HG03039 (cell line): ENCODE measurements at regions not wholly inside any gene's neighbourhood (a gene's known extent, or its start where the extent isn't known, plus 50 kb on each side); places are given as distances from the start of the nearest gene placed in this dataset.
A peak's percentile ranks its signal among the peaks of the same experiment; 100 is the strongest.
"Not testable (repeated sequence)": the region's sequence is repeated elsewhere in the genome, so short reads cannot be mapped to it uniquely, and the experiment has no call there.

Experiments used
- ATAC-seq: cut with Tn5 transposase; IDR thresholded peaks from one replicate; pipeline ENCODE4 v1.9.1; 2021; ENCODE audit warnings: mild to moderate bottlenecking, moderate library complexity; ENCODE audit not compliant: unreplicated experiment

- peak; percentile 90 for ATAC-seq
Observed at GRCh38 chr11:16605894-16606783, 132.3 kb upstream of the C11orf58 start.

GRCh38 chr11:16605389-16605893, 133.0 kb upstream of the C11orf58 start:
- no peak for ATAC-seq

- ATAC-seq: no peak
Observed at GRCh38 chr11:16604794-16605388, 133.6 kb upstream of the C11orf58 start.

GRCh38 chr11:16603890-16604793, 134.3 kb upstream of the C11orf58 start:
- no peak for ATAC-seq

- ATAC-seq: no peak
Observed at GRCh38 chr11:16603245-16603644, 135.2 kb upstream of the C11orf58 start.

- no peak for ATAC-seq
Observed at GRCh38 chr11:16598906-16599305, 139.5 kb upstream of the C11orf58 start.

- ATAC-seq: no peak
Observed at GRCh38 chr11:16598032-16598431, 140.4 kb upstream of the C11orf58 start.

GRCh38 chr11:16596231-16596630, 142.2 kb upstream of the C11orf58 start:
- no peak for ATAC-seq

GRCh38 chr11:16591157-16591556, 147.3 kb upstream of the C11orf58 start:
- no peak for ATAC-seq

- no peak for ATAC-seq
Observed at GRCh38 chr11:16587670-16588069, 150.8 kb upstream of the C11orf58 start.

- ATAC-seq: no peak
Observed at GRCh38 chr11:16584569-16584968, 153.9 kb upstream of the C11orf58 start.

GRCh38 chr11:16581078-16581477, 157.4 kb upstream of the C11orf58 start:
- not testable (repeated sequence) for ATAC-seq

- ATAC-seq: no peak
Observed at GRCh38 chr11:16577490-16577889, 161.0 kb upstream of the C11orf58 start.

GRCh38 chr11:16574889-16575288, 163.6 kb upstream of the C11orf58 start:
- not testable (repeated sequence) for ATAC-seq

- no peak for ATAC-seq
Observed at GRCh38 chr11:16572945-16573344, 165.5 kb upstream of the C11orf58 start.

- no peak for ATAC-seq
Observed at GRCh38 chr11:16561150-16561549, 177.3 kb upstream of the C11orf58 start.

- ATAC-seq: no peak
Observed at GRCh38 chr11:16558494-16558893, 180.0 kb upstream of the C11orf58 start.

- no peak for ATAC-seq
Observed at GRCh38 chr11:16555956-16556355, 182.5 kb upstream of the C11orf58 start.

- no peak for ATAC-seq
Observed at GRCh38 chr11:16554361-16554760, 184.1 kb upstream of the C11orf58 start.

GRCh38 chr11:16547879-16548278, 190.6 kb upstream of the C11orf58 start:
- no peak for ATAC-seq

- no peak for ATAC-seq
Observed at GRCh38 chr11:16543642-16544041, 187.3 kb upstream of the SOX6 start.
